Muscle of leg (tissue), 3 donors: ENCODE measurements at regions not wholly inside any gene's neighbourhood (a gene's known extent, or its start where the extent isn't known, plus 50 kb on each side); places are given as distances from the start of the nearest gene placed in this dataset.

Source experiments
- DNase-seq: peaks from one replicate; pipeline ENCODE4 v3.0.0; 2013
- H3K27ac ChIP-seq: one replicate; pipeline ENCODE4 v1.5.1; 2013; ENCODE audit warnings: mild to moderate bottlenecking, low read length, control low read depth
- H3K27me3 ChIP-seq: one replicate; pipeline ENCODE4 v1.6.1; 2013; ENCODE audit warnings: low read length; ENCODE audit not compliant: control insufficient read depth, insufficient read depth
- H3K36me3 ChIP-seq: one replicate; pipeline ENCODE4 v1.6.1; 2013; ENCODE audit warnings: low read length; ENCODE audit not compliant: control insufficient read depth, insufficient read depth
- H3K4me1 ChIP-seq: one replicate; pipeline ENCODE4 v1.6.1; 2013; ENCODE audit warnings: low read length; ENCODE audit not compliant: control insufficient read depth, insufficient read depth
- H3K4me3 ChIP-seq: one replicate; pipeline ENCODE4 v1.5.1; 2013; ENCODE audit warnings: low read length, control low read depth
- H3K9me3 ChIP-seq: replicated peaks from 2 replicates; pipeline ENCODE4 v1.6.1; 2013; ENCODE audit warnings: low read depth, low read length; ENCODE audit not compliant: control insufficient read depth
- WGBS: methylation state at CpG from one replicate; pipeline ENCODE4 v1.1.5; 2013; ENCODE audit warnings: missing lambda C conversion rate; ENCODE audit not compliant: insufficient coverage; 5-methylcytosine and 5-hydroxymethylcytosine counted together

DNA sequence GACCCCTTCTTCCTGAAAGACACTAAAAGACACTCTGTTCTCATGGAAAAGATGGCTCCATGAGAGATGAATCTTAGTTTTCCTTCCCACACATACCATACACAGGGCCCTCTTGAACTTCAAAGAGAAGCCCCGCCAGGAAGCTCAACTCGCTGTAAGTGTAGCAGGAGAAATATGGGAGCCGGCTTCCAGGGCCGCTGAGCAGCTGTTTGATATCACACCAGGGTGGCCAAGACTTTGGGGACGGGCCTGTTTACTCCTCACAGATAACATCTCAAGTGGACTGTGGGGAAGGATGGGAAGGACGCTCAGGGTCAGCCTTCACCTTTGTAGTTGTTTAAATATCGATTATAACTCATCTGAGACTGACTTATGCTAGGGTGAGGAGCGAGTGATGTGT, 235.5 kb upstream of the TBX3 start:
- Histone ChIP-seq H3K9me3 (peaks cover 3% of the 10 kb centered on the region), H3K27ac (no peak overlapping the region), H3K27me3 (no peaks in the 10 kb centered on the region), H3K36me3 (no peaks in the 10 kb centered on the region), H3K4me3 (no peak overlapping the region), H3K4me1 (peaks cover 2% of the 10 kb centered on the region)
- no CpG with 5 or more reads among the region's 8 CpGs for WGBS
- DNase-seq = no peak

DNA sequence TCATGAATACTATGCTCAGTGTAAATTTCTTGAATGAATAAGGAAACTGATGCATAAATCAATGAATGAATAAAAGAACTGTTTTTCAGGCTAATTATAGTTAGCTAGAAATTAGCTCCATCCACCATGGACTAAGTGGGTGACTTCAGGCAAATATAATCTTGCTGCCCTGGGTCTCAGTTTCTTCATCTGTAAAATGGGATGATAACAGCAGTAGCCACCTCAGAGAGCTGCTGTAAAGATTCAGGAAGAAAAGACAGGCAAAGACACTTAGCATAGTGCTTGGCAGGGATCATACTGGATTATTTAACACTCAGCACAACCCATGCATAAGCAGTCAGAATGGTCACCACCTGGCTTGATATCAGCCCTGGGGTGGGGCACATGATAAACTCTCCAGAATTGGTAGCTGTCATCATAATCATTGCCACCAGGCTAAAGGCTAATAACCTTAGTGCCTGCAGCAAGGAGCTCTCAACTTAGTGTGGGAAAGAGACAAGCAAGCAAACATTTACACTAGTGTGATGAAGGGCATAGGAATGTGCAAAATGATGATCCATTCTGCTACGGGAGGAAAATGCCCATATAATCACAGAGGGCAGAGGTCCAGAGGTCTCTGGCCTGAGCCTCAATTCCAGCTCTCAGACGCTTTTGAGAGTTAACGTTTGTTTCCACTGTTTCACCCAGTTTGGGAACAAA, 234.7 kb upstream of the TBX3 start:
- no CpG with 5 or more reads among the region's 3 CpGs for WGBS
- Histone ChIP-seq H3K27ac (no peak overlapping the region), H3K4me3 (no peak overlapping the region), H3K36me3 (no peaks in the 10 kb centered on the region), H3K9me3 (peaks cover 3% of the 10 kb centered on the region), H3K27me3 (no peaks in the 10 kb centered on the region), H3K4me1 (peaks cover 2% of the 10 kb centered on the region)
- DNase-seq = no peak

DNA sequence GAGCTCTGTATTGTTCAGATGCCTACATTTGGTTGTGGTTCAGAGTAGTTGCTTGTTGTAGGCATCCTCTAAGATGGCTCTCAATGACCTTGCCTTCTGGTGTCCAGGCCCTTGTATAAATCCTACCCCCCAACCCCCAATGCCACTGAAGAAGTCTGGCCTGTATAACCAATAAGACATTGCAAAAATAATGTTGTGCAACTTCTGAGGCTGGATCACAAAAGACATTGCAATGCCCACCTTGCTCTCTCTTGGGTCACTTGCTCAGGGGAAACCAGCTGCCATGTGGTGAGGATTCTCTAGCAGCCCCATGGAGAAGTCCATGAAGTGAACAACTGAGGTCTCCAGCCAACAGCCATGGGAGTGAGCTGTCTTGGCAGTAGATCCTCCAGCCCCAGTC, 234.0 kb upstream of the TBX3 start:
- DNase-seq = no peak
- H3K4me3 ChIP-seq = no peak overlapping the region
- no peaks in the 10 kb centered on the region for H3K36me3 ChIP-seq
- peaks cover 2% of the 10 kb centered on the region for H3K4me1 ChIP-seq
- peaks cover 3% of the 10 kb centered on the region for H3K9me3 ChIP-seq
- no peak overlapping the region for H3K27ac ChIP-seq
- H3K27me3 ChIP-seq = no peaks in the 10 kb centered on the region

DNA sequence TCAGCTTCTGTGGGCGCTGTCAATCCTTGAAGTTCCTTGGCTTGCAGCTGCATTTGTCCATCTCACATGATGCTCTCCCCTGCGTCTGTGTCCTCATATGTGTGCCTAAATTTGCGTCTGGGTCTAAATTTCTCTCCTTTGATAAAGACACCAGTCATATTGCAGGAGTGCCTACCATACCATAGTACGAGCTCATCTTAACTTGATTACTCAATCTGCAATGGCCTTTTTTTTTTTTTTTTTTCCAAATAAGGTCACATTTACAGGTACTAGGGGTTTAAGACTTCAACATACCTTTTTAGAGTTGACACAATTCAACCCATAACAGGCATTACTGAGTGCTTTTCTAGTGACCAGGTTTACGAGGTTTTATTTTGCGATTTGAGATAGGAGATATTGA, 233.3 kb upstream of the TBX3 start:
- Histone ChIP-seq H3K27me3 (no peaks in the 10 kb centered on the region), H3K4me1 (peaks cover 2% of the 10 kb centered on the region), H3K9me3 (peaks cover 3% of the 10 kb centered on the region), H3K36me3 (no peaks in the 10 kb centered on the region), H3K4me3 (no peak overlapping the region), H3K27ac (no peak overlapping the region)
- 96% methylated on average over 5 of the region's 6 CpGs for WGBS
- DNase-seq = no peak

DNA sequence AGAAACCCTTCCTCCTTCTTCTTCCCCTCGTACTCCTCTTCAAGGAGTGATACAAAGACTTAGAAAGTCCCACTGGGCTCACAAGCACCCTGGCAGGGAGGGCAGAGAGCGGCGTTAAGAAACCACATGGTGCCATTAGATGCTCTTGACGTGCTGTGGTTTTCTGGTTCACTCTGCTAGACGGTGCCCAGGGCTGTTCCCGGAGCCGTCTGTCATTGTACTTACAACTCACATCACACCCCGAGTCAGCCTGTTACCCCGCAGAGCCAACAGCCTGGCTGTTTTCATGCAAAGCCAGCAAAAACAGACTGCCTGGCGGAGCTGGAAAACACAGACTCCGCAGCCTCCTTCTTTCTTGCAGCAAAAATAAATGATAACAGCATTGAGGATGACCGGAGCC, 232.6 kb upstream of the TBX3 start:
- no peak overlapping the region for H3K4me3 ChIP-seq
- no peaks in the 10 kb centered on the region for H3K4me1 ChIP-seq
- H3K36me3 ChIP-seq = no peaks in the 10 kb centered on the region
- no peak for DNase-seq
- WGBS = 47% methylated on average over 9 of the region's 12 CpGs
- H3K27ac ChIP-seq = no peak overlapping the region
- H3K27me3 ChIP-seq = no peaks in the 10 kb centered on the region
- H3K9me3 ChIP-seq = peaks cover 3% of the 10 kb centered on the region

DNA sequence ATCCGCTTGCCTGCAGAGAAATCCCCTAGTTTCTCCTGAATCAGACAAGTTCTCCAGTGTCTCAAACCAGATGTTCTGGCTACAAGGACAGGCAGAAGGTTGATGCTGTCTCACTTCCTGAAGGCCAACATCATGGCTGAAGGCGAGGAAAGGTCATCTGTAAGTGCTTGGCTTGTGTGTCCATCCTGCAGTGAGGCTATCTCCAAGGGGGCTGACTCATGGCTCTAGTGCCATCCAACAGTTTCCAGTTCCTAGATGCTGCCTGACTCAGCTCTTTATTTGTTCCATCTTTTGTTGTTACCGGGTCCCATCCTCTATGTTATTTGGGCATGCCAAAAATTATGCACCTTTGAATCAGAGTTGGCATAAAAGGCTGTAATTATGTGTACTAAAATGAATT, 232.1 kb upstream of the TBX3 start:
- WGBS = 69% methylated on average over 2 of the region's 3 CpGs
- H3K4me3 ChIP-seq = no peak overlapping the region
- no peaks in the 10 kb centered on the region for H3K27me3 ChIP-seq
- peaks cover 3% of the 10 kb centered on the region for H3K9me3 ChIP-seq
- no peak overlapping the region for H3K27ac ChIP-seq
- DNase-seq = peak; percentile 42
- no peaks in the 10 kb centered on the region for H3K4me1 ChIP-seq
- no peaks in the 10 kb centered on the region for H3K36me3 ChIP-seq

DNA sequence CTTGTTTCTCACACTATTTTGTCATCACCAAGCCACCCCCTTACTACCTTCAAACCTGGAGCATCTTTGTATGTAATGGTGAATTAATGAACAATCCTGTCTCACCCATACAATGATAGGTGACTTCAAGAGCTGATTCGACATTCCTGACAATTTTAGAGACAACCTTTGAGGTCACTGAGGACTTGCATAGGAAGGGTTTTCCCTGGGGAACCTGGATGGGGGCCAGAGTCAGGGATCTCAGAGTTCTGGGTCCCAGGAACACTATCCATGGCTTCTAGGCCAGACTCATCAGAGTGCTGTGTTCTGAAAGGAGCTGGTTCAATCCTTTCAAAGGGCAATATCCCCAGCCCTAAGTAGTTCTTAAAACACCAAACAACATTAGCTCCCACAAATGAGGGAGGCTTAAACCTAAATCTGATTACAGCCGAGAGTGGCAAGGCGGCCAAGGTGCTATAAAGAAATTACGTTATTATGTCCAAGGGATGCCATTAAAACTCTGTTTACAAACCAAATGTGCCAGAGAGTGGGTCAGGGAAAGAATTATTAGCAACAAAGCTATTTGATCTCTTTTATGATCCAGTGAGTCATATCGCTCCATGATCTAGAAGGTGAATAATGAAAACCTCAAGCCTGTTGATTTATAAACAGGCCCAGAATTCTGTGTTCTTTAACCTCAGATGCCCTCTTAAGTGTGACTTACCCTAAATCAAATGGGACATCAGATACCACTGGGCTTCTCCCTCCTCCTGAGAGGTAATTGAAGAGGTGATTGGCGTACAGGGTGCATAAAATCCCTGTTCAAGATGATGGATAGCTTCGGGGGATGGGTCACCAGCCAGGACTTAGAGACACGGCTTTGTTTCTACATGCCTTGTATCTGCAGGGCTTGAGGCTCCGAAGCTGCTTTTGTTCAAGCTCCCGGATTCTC, 230.2 kb upstream of the TBX3 start:
- WGBS = 47% methylated on average over 3 of the region's 10 CpGs
- no peak for DNase-seq
- Histone ChIP-seq H3K9me3 (peaks cover 3% of the 10 kb centered on the region), H3K36me3 (no peaks in the 10 kb centered on the region), H3K4me3 (no peak overlapping the region), H3K27ac (no peak overlapping the region), H3K4me1 (no peaks in the 10 kb centered on the region), H3K27me3 (no peaks in the 10 kb centered on the region)

DNA sequence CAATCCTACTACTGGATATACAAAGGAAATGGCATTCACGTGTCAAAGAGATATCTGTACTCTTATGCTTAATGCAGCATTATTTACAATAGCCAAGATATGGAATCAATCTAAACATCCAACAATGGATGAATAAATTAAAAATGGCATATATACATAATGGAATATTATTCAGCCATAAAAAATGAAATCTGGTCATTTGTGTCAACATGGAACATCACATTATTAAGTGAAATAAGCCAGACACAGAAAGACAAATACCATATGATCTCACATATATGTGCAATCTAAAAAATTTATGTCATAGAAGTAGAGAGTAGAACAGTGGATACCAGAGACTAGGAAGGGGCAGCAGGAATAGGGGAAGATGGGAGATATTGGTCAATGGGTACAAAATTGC, 228.8 kb upstream of the TBX3 start:
- Histone ChIP-seq H3K4me1 (no peaks in the 10 kb centered on the region), H3K36me3 (no peaks in the 10 kb centered on the region), H3K9me3 (no peaks in the 10 kb centered on the region), H3K27me3 (no peaks in the 10 kb centered on the region), H3K4me3 (no peak overlapping the region), H3K27ac (no peak overlapping the region)
- WGBS = no CpG with 5 or more reads among the region's 1 CpG
- DNase-seq = no peak

DNA sequence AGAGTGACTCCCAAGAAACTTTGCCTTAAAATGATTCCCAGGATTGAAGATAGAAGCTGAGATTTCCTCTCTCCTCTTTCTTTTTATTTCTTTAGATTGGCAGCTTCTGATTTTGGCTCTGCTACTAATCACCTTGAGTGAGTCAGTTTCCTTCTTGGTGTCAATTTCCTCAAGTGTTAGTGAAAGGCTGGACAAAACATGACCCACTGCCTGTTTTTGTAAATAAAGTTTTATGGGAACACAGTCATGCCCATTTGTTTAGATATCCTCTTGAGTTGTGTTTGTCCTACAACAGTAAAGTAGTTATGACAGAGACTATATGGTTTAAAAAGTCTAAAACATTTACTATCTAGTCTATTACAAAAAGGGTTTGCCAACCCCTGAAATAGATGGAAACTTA, 227.2 kb upstream of the TBX3 start:
- Histone ChIP-seq H3K27me3 (no peaks in the 10 kb centered on the region), H3K9me3 (no peaks in the 10 kb centered on the region), H3K4me1 (no peaks in the 10 kb centered on the region), H3K36me3 (no peaks in the 10 kb centered on the region), H3K27ac (no peak overlapping the region), H3K4me3 (no peak overlapping the region)
- DNase-seq = no peak

DNA sequence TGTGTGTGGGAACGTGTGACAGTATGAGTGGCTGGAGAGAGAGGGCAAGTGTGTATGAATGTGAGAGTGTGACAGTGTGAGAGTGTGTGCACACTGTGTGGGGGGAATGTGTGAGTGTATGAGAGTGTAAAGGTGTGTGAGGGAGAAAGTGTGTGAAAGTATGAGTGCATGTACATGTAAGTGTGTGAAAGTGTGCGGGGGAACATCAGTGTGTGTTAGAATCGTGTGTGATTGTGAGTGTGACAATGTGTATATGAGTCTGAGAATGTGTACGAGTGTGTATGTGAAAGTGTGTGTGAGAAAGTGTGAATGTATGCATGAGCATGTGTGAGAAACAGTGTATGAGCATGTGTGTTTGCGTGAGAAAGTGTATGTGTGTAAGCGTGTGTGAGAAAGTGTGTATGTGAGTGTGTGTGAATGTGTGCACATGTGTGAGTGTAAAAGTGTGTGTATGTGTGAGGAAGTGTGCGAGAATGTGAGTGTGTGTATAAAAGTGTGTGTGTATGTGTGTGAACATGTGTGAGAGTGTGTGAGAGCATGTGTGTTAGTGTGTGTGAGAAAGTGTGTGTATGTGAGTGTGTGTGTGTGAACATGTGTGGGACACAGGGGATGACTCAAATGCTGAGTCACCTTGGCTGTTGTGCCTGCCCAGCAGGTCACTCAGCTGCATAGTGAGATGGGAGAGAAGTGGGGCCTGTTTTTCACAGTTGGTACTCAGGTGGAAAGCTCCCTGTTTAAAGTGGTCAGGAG, 220.5 kb upstream of the TBX3 start:
- DNase-seq = no peak
- H3K36me3 ChIP-seq = no peaks in the 10 kb centered on the region
- 95% methylated on average over 7 of the region's 7 CpGs for WGBS
- H3K4me1 ChIP-seq = peaks cover 6% of the 10 kb centered on the region
- no peak overlapping the region for H3K27ac ChIP-seq
- no peaks in the 10 kb centered on the region for H3K27me3 ChIP-seq
- H3K9me3 ChIP-seq = no peaks in the 10 kb centered on the region
- H3K4me3 ChIP-seq = no peak overlapping the region
